Mesothelial cell of epicardium (in vitro differentiated cells): ENCODE measurements at regions not wholly inside any gene's neighbourhood (a gene's known extent, or its start where the extent isn't known, plus 50 kb on each side); places are given as distances from the start of the nearest gene placed in this dataset.

Experiments
- DNase-seq, 2 experiments: peaks; one replicate each; pipeline ENCODE4 v3.0.0; 2021; ENCODE audit warnings: low spot score in 2 of 2; ENCODE audit not compliant: unreplicated experiment in 2 of 2
- H3K27ac Mint-ChIP-seq: 2 replicates; pipeline ENCODE4 v1.8.0; 2021; ENCODE audit warnings: mixed read lengths
- H3K27me3 Mint-ChIP-seq: 2 replicates; pipeline ENCODE4 v1.8.0; 2021; ENCODE audit warnings: low read depth, mixed read lengths
- H3K36me3 Mint-ChIP-seq: 2 replicates; pipeline ENCODE4 v1.8.0; 2021; ENCODE audit warnings: mixed read lengths
- H3K4me1 Mint-ChIP-seq: 2 replicates; pipeline ENCODE4 v1.8.0; 2021; ENCODE audit warnings: mixed read lengths
- H3K4me3 Mint-ChIP-seq: 2 replicates; pipeline ENCODE4 v1.8.0; 2021; ENCODE audit warnings: mild to moderate bottlenecking, moderate library complexity, mixed read lengths
- H3K9me3 Mint-ChIP-seq: 2 replicates; pipeline ENCODE4 v1.8.0; 2021; ENCODE audit warnings: mixed read lengths
- TF ChIP-seq, protein P1 (sequence below): fragments of 200-600 bp; sonication (generic); IDR thresholded peaks from one replicate; pipeline ENCODE4 v1.5.0; 2021; ENCODE audit warnings: antibody characterized with exemption; ENCODE audit not compliant: unreplicated experiment

DNA sequence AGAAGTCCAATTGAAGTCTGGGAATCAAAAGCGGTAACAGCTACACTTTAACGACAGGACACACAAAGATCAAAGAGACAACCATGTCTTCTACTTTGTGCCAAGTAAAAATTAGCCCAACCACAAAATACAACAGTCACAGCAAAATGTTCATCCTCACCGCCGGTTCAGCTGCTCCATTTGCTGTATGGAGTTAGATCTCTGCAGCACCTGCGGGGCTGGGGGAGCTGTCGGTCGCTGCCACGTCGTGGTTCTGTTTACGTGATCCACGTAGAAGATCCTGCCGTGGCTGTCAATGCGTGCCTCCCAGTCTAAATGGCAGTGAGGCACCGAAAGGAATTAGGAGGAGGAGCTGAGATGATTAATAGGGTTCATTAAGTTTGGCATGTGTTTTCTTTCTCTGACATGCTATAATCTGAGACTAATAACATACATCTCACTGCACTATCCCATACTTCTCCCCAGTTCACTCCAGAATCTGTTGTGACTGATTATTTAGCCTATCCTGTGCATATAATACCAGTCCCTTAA lies 136.5 kb upstream of the STK17B start:
- no peaks in the 10 kb centered on the region for H3K9me3 Mint-ChIP-seq
- H3K36me3 Mint-ChIP-seq, result peaks cover 30% of the 10 kb centered on the region
- H3K4me3 Mint-ChIP-seq, result peak overlapping the region; percentile 20
- DNase-seq, result no peak
- H3K27ac Mint-ChIP-seq, result peak overlapping the region; percentile 33
- TF ChIP-seq, protein P1, sequence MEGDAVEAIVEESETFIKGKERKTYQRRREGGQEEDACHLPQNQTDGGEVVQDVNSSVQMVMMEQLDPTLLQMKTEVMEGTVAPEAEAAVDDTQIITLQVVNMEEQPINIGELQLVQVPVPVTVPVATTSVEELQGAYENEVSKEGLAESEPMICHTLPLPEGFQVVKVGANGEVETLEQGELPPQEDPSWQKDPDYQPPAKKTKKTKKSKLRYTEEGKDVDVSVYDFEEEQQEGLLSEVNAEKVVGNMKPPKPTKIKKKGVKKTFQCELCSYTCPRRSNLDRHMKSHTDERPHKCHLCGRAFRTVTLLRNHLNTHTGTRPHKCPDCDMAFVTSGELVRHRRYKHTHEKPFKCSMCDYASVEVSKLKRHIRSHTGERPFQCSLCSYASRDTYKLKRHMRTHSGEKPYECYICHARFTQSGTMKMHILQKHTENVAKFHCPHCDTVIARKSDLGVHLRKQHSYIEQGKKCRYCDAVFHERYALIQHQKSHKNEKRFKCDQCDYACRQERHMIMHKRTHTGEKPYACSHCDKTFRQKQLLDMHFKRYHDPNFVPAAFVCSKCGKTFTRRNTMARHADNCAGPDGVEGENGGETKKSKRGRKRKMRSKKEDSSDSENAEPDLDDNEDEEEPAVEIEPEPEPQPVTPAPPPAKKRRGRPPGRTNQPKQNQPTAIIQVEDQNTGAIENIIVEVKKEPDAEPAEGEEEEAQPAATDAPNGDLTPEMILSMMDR, result no peak
- H3K4me1 Mint-ChIP-seq, result peaks cover 29% of the 10 kb centered on the region
- H3K27me3 Mint-ChIP-seq, result no peaks in the 10 kb centered on the region

DNA sequence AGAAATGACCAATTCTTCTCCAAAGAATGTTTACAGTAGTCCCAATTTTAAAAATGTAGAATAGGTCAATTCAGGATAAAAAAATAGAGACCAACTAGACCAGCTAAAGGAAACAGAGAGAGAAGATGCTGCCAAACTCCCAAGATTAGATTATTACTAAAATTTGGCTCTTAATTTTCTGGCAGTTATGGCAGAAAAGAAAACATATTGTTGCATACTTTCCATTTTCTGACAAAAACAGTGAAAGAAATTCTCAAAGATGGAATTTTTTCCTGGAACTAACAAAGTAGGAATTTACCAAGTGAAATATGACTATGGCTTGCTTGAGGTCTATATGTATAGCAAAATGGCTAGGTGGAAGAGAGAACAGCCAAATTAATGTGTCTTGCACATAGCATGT lies 138.3 kb upstream of the STK17B start:
- Mint-ChIP-seq H3K27ac (peak overlapping the region; percentile 66), H3K4me3 (no peak overlapping the region), H3K4me1 (peaks cover 34% of the 10 kb centered on the region), H3K36me3 (peaks cover 15% of the 10 kb centered on the region), H3K27me3 (no peaks in the 10 kb centered on the region), H3K9me3 (no peaks in the 10 kb centered on the region)
- no peak for DNase-seq
- TF ChIP-seq, protein P1, result no peak

DNA sequence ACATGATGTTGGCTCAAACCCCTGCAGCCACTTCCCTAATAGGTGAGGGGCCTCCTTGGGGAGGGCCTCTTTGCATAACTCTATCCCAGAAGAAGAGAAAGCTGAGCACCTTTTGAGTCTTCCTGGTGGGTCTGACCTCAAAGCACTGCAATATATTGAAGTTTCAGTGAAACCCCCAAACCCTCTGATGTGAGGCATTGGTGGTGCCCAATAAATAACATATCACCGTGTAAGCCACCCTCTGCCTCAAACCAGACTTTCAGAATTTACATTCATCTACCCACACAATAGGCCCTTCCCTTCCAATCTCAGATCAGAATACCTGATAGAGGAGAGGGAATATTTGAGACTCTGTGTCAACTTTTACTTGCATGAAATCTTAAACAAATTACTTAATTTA lies 142.8 kb upstream of the STK17B start:
- no peaks in the 10 kb centered on the region for H3K27me3 Mint-ChIP-seq

DNA sequence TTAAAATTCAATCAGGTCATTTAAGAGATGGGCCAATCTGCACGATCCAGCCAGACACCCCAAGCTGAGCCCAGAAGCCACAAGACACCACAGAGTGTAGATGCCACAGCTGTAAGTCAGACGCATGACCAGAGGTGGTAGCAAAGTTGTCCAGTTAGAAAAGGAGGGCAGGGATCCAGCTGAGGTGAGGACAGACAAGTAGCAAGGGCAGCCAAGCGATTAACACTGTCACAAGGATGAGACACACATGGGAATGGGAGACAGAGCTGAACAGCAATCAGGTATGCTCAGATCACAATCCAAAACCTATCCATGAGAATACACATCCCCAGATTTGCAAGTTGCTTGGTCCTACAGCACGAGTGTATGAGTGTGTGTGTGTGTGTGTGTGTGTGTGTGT lies 143.4 kb upstream of the STK17B start:
- DNase-seq, result no peak
- Mint-ChIP-seq H3K27ac (peak overlapping the region; percentile 36), H3K4me1 (peaks cover 20% of the 10 kb centered on the region), H3K9me3 (no peaks in the 10 kb centered on the region), H3K36me3 (peaks cover 22% of the 10 kb centered on the region), H3K27me3 (no peaks in the 10 kb centered on the region), H3K4me3 (no peak overlapping the region)
- TF ChIP-seq, protein P1, result no peak

More for the DNA sequence above, 142.8 kb upstream of the STK17B start:
- Mint-ChIP-seq H3K36me3 (peaks cover 17% of the 10 kb centered on the region), H3K4me1 (peaks cover 26% of the 10 kb centered on the region), H3K9me3 (no peaks in the 10 kb centered on the region), H3K4me3 (no peak overlapping the region), H3K27ac (peak overlapping the region; percentile 36)
- no peak for DNase-seq
- TF ChIP-seq, protein P1, result no peak

DNA sequence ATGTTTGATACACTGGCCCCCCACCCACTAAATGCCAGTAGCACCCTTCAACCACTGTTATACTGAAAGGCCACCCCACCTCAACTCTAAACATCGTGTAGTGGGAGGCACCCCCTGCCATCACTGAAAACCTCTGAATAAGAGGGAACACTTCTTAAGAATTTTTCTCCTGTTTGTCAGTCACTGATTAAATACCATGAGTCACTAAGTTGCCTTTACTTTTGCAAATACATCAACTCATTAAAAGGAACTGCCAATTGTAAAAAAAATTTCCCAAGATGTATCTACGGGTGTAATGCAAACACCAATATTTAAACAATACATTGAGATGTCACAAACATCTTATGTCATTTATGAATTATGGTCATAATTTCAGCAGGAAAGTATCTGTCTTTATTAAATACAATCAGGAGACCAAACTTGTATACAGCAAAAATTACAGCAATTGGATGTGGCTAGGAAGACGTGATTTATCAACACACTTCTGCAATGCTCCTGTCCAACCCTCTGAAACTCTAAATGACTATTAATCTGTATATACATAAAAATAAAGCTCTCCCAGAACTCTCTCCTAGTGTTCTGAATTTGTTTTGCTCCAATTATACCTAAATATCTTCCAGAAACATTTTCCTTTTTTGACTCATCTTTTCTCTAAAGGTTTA lies 144.1 kb upstream of the STK17B start:
- no peaks in the 10 kb centered on the region for H3K9me3 Mint-ChIP-seq
- peaks cover 22% of the 10 kb centered on the region for H3K36me3 Mint-ChIP-seq
- H3K4me1 Mint-ChIP-seq, result peaks cover 19% of the 10 kb centered on the region
- TF ChIP-seq, protein P1, result no peak
- H3K27me3 Mint-ChIP-seq, result no peaks in the 10 kb centered on the region
- no peak overlapping the region for H3K4me3 Mint-ChIP-seq
- H3K27ac Mint-ChIP-seq, result no peak overlapping the region
- no peak for DNase-seq
